ENCODE measurements at regions not wholly inside any gene's neighbourhood (a gene's known extent, or its start where the extent isn't known, plus 50 kb on each side); places are given as distances from the start of the nearest gene placed in this dataset.

DNA sequence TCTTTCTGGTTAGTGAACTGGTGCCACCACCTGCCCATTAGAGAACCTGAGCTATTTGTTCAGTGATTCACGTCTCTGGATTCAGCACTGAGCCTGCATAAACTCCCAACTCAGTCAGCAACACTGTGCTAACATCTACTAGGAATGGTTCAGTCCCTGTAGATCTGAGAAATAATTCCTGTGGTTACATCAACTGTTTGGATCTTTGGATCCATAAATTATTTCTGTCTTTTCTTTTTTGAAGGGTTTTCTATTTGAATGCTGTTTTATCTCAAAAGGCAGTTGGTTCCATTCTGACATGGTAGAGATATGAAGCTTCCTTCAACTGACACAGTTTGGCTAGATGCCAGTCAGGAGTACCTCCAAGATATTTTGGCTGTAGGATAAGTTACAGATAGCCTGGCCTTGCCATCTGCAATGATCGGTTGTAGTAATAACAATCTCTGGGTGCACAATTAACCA, 125.9 kb downstream of the TRMT11 start:
- TF ChIP-seq CTCF (IDR thresholded peaks at IDR 0.05; ENCODE audit: insufficient read depth, low read depth, low read length) (no peak), EZH2 (IDR thresholded peaks at IDR 0.05; ENCODE audit: insufficient read depth, low read length) (no peak)
